NT2/D1 (cell line): ENCODE measurements at regions not wholly inside any gene's neighbourhood (a gene's known extent, or its start where the extent isn't known, plus 50 kb on each side); places are given as distances from the start of the nearest gene placed in this dataset.

Source experiments
- YY1 ChIP-seq: IDR thresholded peaks from 2 replicates; pipeline ENCODE4 v1.6.1; 2011; ENCODE audit not compliant: insufficient read length, insufficient read depth
- ZNF274 ChIP-seq: IDR thresholded peaks from 2 replicates; pipeline ENCODE4 v1.6.1; 2011; ENCODE audit warnings: mild to moderate bottlenecking, low read depth, low read length

DNA sequence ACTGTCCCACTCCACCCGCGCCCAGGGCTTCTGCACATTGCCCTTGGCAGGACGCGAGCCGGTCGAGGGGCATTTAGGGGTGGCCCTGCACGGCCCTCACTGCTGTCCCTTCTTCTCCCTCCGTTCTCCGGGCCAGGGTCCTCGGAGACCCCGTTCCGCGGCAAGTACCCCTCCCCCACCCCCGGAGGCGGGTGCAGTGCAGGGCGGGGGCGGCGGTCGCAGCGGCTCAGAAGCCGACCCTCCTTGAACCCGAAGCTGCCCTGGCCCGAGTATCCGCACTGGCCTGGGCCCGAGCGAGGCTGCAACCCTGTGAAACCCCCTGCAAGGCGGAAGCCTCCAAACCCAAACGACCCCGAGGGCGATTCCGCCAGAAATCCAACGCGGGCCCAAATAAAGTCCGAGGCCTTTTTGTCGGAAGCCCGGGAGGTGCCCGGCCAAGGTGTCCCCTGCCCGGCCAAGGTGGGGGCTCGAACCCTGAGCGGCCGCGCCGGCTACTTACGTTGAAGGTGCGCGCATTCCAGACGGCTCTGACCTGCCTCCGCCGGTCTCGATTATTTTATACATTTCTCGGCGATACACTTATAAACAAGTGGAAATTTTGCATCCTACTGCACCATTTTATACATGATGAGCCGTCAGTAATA is 53.1 kb upstream of the TMEM33 start:
- TF ChIP-seq ZNF274 (no peak), YY1 (no peak)
